ENCODE measurements at regions not wholly inside any gene's neighbourhood (a gene's known extent, or its start where the extent isn't known, plus 50 kb on each side); places are given as distances from the start of the nearest gene placed in this dataset.

DNA sequence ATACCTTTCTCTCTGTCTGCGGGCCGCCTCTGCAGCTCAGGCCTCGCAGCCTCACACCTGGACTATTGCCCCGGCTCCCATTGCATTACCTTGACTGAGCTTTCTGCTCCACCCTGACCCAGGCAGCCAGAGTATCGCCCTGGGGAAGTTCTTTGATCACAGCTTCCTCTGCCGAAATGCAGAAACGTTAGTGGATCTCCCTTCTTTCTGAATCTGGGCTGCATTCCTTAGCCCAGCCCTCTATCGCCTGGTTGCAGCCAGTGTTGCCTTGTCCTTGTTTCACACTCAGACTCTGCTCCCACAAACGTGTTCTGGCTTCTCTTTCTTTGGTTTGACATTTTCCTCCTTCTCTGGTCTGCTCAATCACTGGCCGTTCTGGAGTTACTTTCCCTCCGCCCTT is 195.7 kb downstream of the ADAMTS15 start:
- Histone ChIP-seq H3K27ac (no peak overlapping the region), H3K4me3 (no peak overlapping the region), H3K9me3 (no peaks in the 10 kb centered on the region), H3K27me3 (no peaks in the 10 kb centered on the region), H3K36me3 (no peaks in the 10 kb centered on the region), H3K4me1 (peaks cover 0 to 34% (median 16%) of the 10 kb centered on the region in 9 donors)
- intact Hi-C loops (cut with DNase I) = loop anchor here in 2 of 10 donors (10.0 kb wide), 2 partner anchors 119 to 181 kb away; no protein-coding TSS in a partner anchor
- TF ChIP-seq, protein P1, sequence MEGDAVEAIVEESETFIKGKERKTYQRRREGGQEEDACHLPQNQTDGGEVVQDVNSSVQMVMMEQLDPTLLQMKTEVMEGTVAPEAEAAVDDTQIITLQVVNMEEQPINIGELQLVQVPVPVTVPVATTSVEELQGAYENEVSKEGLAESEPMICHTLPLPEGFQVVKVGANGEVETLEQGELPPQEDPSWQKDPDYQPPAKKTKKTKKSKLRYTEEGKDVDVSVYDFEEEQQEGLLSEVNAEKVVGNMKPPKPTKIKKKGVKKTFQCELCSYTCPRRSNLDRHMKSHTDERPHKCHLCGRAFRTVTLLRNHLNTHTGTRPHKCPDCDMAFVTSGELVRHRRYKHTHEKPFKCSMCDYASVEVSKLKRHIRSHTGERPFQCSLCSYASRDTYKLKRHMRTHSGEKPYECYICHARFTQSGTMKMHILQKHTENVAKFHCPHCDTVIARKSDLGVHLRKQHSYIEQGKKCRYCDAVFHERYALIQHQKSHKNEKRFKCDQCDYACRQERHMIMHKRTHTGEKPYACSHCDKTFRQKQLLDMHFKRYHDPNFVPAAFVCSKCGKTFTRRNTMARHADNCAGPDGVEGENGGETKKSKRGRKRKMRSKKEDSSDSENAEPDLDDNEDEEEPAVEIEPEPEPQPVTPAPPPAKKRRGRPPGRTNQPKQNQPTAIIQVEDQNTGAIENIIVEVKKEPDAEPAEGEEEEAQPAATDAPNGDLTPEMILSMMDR (IDR thresholded peaks at IDR 0.05) = no peak
- DNase-seq (no peak), ATAC-seq (no peak)
- 63 to 73% methylated on average over 11 of the region's 11 CpGs for WGBS, 2 donors

DNA sequence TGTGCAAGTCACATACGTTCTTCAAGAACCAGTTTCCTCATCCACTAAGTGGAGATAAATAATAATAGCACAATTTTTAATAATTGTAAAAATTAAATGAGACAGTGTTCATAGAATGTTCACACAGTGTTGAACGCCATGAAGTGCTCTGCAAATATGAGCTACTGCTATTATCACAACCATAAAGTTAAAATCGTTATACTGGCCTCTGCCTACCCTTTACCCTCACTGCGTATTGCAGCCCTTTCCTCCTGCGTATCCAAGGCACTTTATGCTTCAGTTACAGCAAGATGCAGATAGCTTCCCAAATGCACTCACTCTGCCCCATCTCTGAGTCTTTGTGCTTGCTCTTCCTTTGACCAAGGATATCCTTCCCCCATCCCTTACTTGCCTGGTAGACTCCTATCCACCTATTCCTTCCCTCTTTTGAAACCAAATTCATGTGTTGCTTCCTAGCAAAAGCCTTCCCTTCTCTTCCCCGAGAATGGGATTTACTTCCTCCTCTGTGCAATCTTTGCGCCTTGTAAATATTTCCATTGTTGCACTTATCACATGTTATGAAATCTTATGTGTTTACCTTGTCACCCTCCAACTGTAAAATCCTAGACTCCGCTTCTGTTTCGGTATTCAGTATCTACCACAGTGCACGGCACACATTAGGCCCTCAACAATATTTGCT is 196.9 kb downstream of the ADAMTS15 start:
- Histone ChIP-seq H3K27ac (no peak overlapping the region), H3K9me3 (no peaks in the 10 kb centered on the region), H3K4me3 (no peak overlapping the region), H3K4me1 (peaks cover 0 to 43% (median 26%) of the 10 kb centered on the region in 9 donors), H3K36me3 (no peaks in the 10 kb centered on the region), H3K27me3 (no peaks in the 10 kb centered on the region)
- intact Hi-C loops (cut with DNase I) = loop anchor here in 2 of 10 donors (5.0 to 10.0 kb wide), 3 partner anchors 121 to 208 kb away; no protein-coding TSS in a partner anchor
- TF ChIP-seq, protein P1 (IDR thresholded peaks at IDR 0.05) = no peak
- ATAC-seq = no peak
- DNase-seq = no peak
- 95 to 97% methylated on average over 10 of the region's 10 CpGs for WGBS, 2 donors

DNA sequence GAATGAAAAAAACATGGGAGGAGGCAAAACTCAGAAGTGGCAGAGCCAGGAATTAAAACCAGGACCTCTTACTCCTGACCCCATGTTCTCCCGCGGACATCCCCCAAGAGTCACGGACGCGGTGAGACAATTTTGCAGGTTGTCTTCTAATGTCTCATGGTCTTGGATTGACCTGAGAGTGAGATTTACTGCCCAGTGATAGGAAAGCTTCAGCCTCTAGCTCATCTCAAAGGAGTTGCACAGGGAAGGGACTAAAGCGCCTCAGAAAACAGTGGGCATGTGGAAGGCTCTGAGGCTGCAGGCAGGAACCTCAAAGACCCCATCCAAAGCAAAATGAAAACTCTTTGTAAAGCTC is 197.4 kb downstream of the ADAMTS15 start:
- DNase-seq (no peak), ATAC-seq (no peak)
- intact Hi-C loops (cut with DNase I) = loop anchor here in 2 of 10 donors (5.0 to 10.0 kb wide), 3 partner anchors 121 to 209 kb away; no protein-coding TSS in a partner anchor
- no peak overlapping the region for H3K27ac ChIP-seq
- TF ChIP-seq, protein P1 (IDR thresholded peaks at IDR 0.05) = no peak
- peaks cover 0 to 47% (median 27%) of the 10 kb centered on the region in 9 donors for H3K4me1 ChIP-seq
- no peaks in the 10 kb centered on the region for H3K36me3 ChIP-seq
- whole genome bisulfite sequencing, 2 donors = 97% methylated on average over 6 of the region's 6 CpGs
- no peak overlapping the region for H3K4me3 ChIP-seq
- H3K27me3 ChIP-seq = no peaks in the 10 kb centered on the region
- H3K9me3 ChIP-seq = no peaks in the 10 kb centered on the region

DNA sequence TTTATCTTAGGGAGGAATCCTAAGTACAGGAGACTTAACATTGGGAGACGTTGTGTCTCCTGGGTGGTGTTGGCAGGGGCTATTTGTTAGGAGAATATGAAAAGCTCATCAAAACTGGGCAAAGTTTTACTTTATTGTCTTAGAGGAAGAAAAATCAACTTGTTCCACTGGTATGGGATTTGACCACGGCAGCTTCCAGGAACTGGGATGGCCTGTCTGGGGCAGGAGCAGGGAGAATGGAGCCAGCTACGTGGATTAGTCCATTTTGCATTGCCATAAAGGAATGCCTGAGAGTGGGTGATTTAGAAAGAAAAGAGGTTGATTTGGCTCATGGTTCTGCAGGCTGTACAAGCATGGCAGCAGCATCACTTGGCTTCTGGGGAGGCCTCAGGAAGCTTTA is 198.4 kb downstream of the ADAMTS15 start:
- 71 to 73% methylated on average over 3 of the region's 3 CpGs for WGBS, 2 donors
- TF ChIP-seq, protein P1 (IDR thresholded peaks at IDR 0.05) = no peak
- intact Hi-C loops (cut with DNase I) = loop anchor here in 2 of 10 donors (5.0 to 10.0 kb wide), 3 partner anchors 122 to 210 kb away; no protein-coding TSS in a partner anchor
- H3K4me3 ChIP-seq = no peak overlapping the region
- DNase-seq (no peak), ATAC-seq (no peak)
- no peaks in the 10 kb centered on the region for H3K27me3 ChIP-seq
- H3K27ac ChIP-seq = peak overlapping the region in 1 of 10 donors; percentile 42
- H3K9me3 ChIP-seq = no peaks in the 10 kb centered on the region
- no peaks in the 10 kb centered on the region for H3K36me3 ChIP-seq
- H3K4me1 ChIP-seq = peaks cover 0 to 47% (median 27%) of the 10 kb centered on the region in 9 donors

All from heart right ventricle (tissue), 16 donors.